GM23338 (cell line): ENCODE measurements at regions not wholly inside any gene's neighbourhood (a gene's known extent, or its start where the extent isn't known, plus 50 kb on each side); places are given as distances from the start of the nearest gene placed in this dataset.

Source experiments
- ATAC-seq: fragments of 200-7000 bp; cut with Tn5 transposase; 3 replicates; pipeline ENCODE4 v1.9.1; 2020
- DNase-seq: peaks from one replicate; pipeline ENCODE4 v3.0.0-alpha.2; 2015; ENCODE audit warnings: low spot score
- H2AFZ ChIP-seq: fragments of 200-600 bp; sonication (generic); 2 replicates; pipeline ENCODE4 v1.8.0; 2016; ENCODE audit warnings: antibody characterized with exemption, mild to moderate bottlenecking, moderate library complexity
- H3F3A ChIP-seq: fragments of 200-600 bp; sonication (generic); replicated peaks from 2 replicates; pipeline ENCODE4 v1.8.0; 2017; ENCODE audit warnings: antibody characterized with exemption, mixed run types, low read depth
- H3K27ac ChIP-seq: fragments of 200-600 bp; sonication (generic); 2 replicates; pipeline ENCODE4 v1.6.1; 2016; ENCODE audit warnings: low read depth
- H3K27me3 ChIP-seq: fragments of 200-600 bp; sonication (generic); 2 replicates; pipeline ENCODE4 v1.8.0; 2016; ENCODE audit warnings: mild to moderate bottlenecking, mixed run types, moderate library complexity; ENCODE audit not compliant: insufficient read depth
- H3K36me3 ChIP-seq: fragments of 200-600 bp; sonication (generic); 2 replicates; pipeline ENCODE4 v1.8.0; 2016; ENCODE audit warnings: mild to moderate bottlenecking; ENCODE audit not compliant: insufficient read depth
- H3K4me1 ChIP-seq: fragments of 200-600 bp; sonication (generic); 2 replicates; pipeline ENCODE4 v1.8.0; 2016; ENCODE audit warnings: mild to moderate bottlenecking, moderate library complexity; ENCODE audit not compliant: insufficient read depth
- H3K4me2 ChIP-seq: fragments of 200-600 bp; sonication (generic); 2 replicates; pipeline ENCODE4 v1.7.1; 2017; ENCODE audit warnings: mixed run types
- H3K4me3 ChIP-seq: fragments of 200-600 bp; sonication (generic); 2 replicates; pipeline ENCODE4 v1.6.1; 2016; ENCODE audit warnings: mixed run types
- H3K79me2 ChIP-seq: fragments of 200-600 bp; sonication (generic); replicated peaks from 2 replicates; pipeline ENCODE4 v1.8.0; 2017; ENCODE audit warnings: mild to moderate bottlenecking; ENCODE audit not compliant: insufficient read depth
- H3K9me2 ChIP-seq: fragments of 200-600 bp; sonication (generic); 2 replicates; pipeline ENCODE4 v1.8.0; 2017; ENCODE audit not compliant: insufficient read depth
- H4K20me1 ChIP-seq: fragments of 200-600 bp; sonication (generic); replicated peaks from 2 replicates; pipeline ENCODE4 v1.8.0; 2017; ENCODE audit warnings: mild to moderate bottlenecking; ENCODE audit not compliant: insufficient read depth
- H3K27ac Mint-ChIP-seq: 2 replicates; pipeline ENCODE4 v1.8.0; 2020; ENCODE audit warnings: inconsistent platforms, mild to moderate bottlenecking, moderate library complexity, mixed read lengths
- H3K27me3 Mint-ChIP-seq: 3 replicates; pipeline ENCODE4 v1.8.0; 2022; ENCODE audit warnings: low read depth, mild to moderate bottlenecking, moderate library complexity, mixed read lengths, inconsistent platforms; ENCODE audit not compliant: insufficient read depth, poor library complexity
- H3K36me3 Mint-ChIP-seq: 3 replicates; pipeline ENCODE4 v1.8.0; 2021; ENCODE audit warnings: low read depth, mild to moderate bottlenecking, inconsistent platforms, moderate library complexity, mixed read lengths
- H3K4me1 Mint-ChIP-seq: 3 replicates; pipeline ENCODE4 v1.8.0; 2020; ENCODE audit warnings: mild to moderate bottlenecking, inconsistent platforms, mixed read lengths
- H3K4me3 Mint-ChIP-seq: 3 replicates; pipeline ENCODE4 v1.8.0; 2021; ENCODE audit warnings: moderate library complexity, mild to moderate bottlenecking, inconsistent platforms, mixed read lengths
- H3K9me3 Mint-ChIP-seq: 3 replicates; pipeline ENCODE4 v1.8.0; 2020; ENCODE audit warnings: moderate library complexity, mild to moderate bottlenecking, inconsistent platforms, mixed read lengths
- CREB1 ChIP-seq: fragments of 250-450 bp; sonication (Bioruptor Pico); IDR thresholded peaks from 2 replicates; pipeline ENCODE4 v1.5.0; 2020; ENCODE audit warnings: low read depth, mild to moderate bottlenecking, moderate library complexity
- CTCF ChIP-seq, 2 experiments: fragments of 200-600 bp in 1 of 2; sonication (generic) in 1 of 2; conservative IDR thresholded peaks; 2 replicates each; pipeline versions ENCODE4 v1.5.1 to v1.6.1; 2016 to 2017; ENCODE audit warnings: antibody characterized with exemption in 2 of 2, low read depth in 2 of 2, mild to moderate bottlenecking in 2 of 2, moderate library complexity in 1 of 2
- ETS1 ChIP-seq: IDR thresholded peaks from 2 replicates; pipeline ENCODE4 v1.6.1; 2016; ENCODE audit warnings: antibody characterized with exemption
- EZH2 ChIP-seq: fragments of 200-600 bp; sonication (generic); IDR thresholded peaks from one replicate; pipeline ENCODE4 v1.8.0; 2017; ENCODE audit warnings: antibody characterized with exemption, mild to moderate bottlenecking, low read depth; ENCODE audit not compliant: unreplicated experiment
- NANOG ChIP-seq: IDR thresholded peaks from 2 replicates; pipeline ENCODE4 v1.6.1; 2016; ENCODE audit warnings: antibody characterized with exemption, borderline replicate concordance
- POLR2AphosphoS5 ChIP-seq: IDR thresholded peaks from 2 replicates; pipeline ENCODE4 v1.6.1; 2016; ENCODE audit warnings: antibody characterized with exemption, low read depth
- STAT1 ChIP-seq: IDR thresholded peaks from one replicate; pipeline ENCODE4 v1.6.1; 2016; ENCODE audit warnings: antibody characterized with exemption; ENCODE audit not compliant: unreplicated experiment
- ZNF114 ChIP-seq: fragments of 250-450 bp; sonication (Bioruptor Pico); IDR thresholded peaks from 2 replicates; pipeline ENCODE4 v1.5.0; 2020; ENCODE audit warnings: mild to moderate bottlenecking, moderate library complexity
- ZNF331 ChIP-seq: fragments of 250-450 bp; sonication (Bioruptor Pico); IDR thresholded peaks from 2 replicates; pipeline ENCODE4 v1.5.0; 2020; ENCODE audit warnings: low read depth, mild to moderate bottlenecking, moderate library complexity
- ZNF462 ChIP-seq: fragments of 250-450 bp; sonication (Bioruptor Pico); IDR thresholded peaks from 2 replicates; pipeline ENCODE4 v1.5.0; 2020; ENCODE audit warnings: mild to moderate bottlenecking, moderate library complexity

GRCh38 chr6:94454231-94454630 lies 1034.9 kb upstream of the EPHA7 start:
- H3F3A ChIP-seq = no peaks in the 10 kb centered on the region
- H3K4me1 Mint-ChIP-seq = no peaks in the 10 kb centered on the region
- H3K4me3 Mint-ChIP-seq = no peak overlapping the region
- no peaks in the 10 kb centered on the region; the same call in 2 of the 3 replicates for H3K9me3 Mint-ChIP-seq
- TF ChIP-seq POLR2AphosphoS5 = no peak
- TF ChIP-seq NANOG = no peak
- TF ChIP-seq ZNF114 = no peak
- no peak for TF ChIP-seq STAT1
- TF ChIP-seq ETS1 = no peak
- no peak for TF ChIP-seq ZNF462 (CRISPR knock-in tag)
- no peak for TF ChIP-seq ZNF331
- TF ChIP-seq CREB1 (CRISPR knock-in tag) = no peak
- no peak for TF ChIP-seq EZH2
- no peak for TF ChIP-seq CTCF (conservative IDR thresholded peaks at IDR 0.05; ENCODE audit: low read depth in 2 of 2)
- DNase-seq = no peak
- H4K20me1 ChIP-seq = no peaks in the 10 kb centered on the region
- no peaks in the 10 kb centered on the region for H3K36me3 ChIP-seq
- no peaks in the 10 kb centered on the region for H3K27me3 Mint-ChIP-seq
- no peaks in the 10 kb centered on the region for H3K9me2 ChIP-seq
- no peak overlapping the region for H3K4me2 ChIP-seq
- no peak overlapping the region for H2AFZ ChIP-seq
- H3K27ac ChIP-seq = no peak overlapping the region
- H3K27me3 ChIP-seq = no peaks in the 10 kb centered on the region
- H3K27ac Mint-ChIP-seq = no peak overlapping the region
- H3K79me2 ChIP-seq = no peaks in the 10 kb centered on the region
- no peak overlapping the region for H3K4me3 ChIP-seq
- H3K4me1 ChIP-seq = no peaks in the 10 kb centered on the region
- no peak for ATAC-seq
- H3K36me3 Mint-ChIP-seq = 0 out of 3 replicates have a peak, but pooled peaks cover 1% of the 10 kb centered on the region
